RWPE2 (cell line): ENCODE measurements at regions not wholly inside any gene's neighbourhood (a gene's known extent, or its start where the extent isn't known, plus 50 kb on each side); places are given as distances from the start of the nearest gene placed in this dataset.

ENCODE experiments used
- ATAC-seq: fragments of 200-7000 bp; cut with Tn5 transposase; 3 replicates; pipeline ENCODE4 v1.9.1; 2021; ENCODE audit warnings: low read depth
- DNase-seq: peaks from one replicate; pipeline ENCODE4 v3.0.0-alpha.2; 2020; ENCODE audit warnings: low spot score
- H3K27ac ChIP-seq: fragments of 450-650 bp; 2 replicates; pipeline ENCODE4 v1.5.1; 2017; ENCODE audit warnings: mild to moderate bottlenecking; ENCODE audit not compliant: poor library complexity, severe bottlenecking
- H3K27me3 ChIP-seq: fragments of 250-450 bp; sonication (Bioruptor Pico); 2 replicates; pipeline ENCODE4 v1.5.1; 2021; ENCODE audit warnings: mild to moderate bottlenecking, moderate library complexity; ENCODE audit not compliant: insufficient read depth, poor library complexity, severe bottlenecking
- H3K36me3 ChIP-seq: fragments of 250-450 bp; sonication (Bioruptor Pico); 2 replicates; pipeline ENCODE4 v1.5.1; 2020; ENCODE audit warnings: low read depth, mild to moderate bottlenecking, moderate library complexity
- H3K4me1 ChIP-seq: fragments of 250-450 bp; sonication (Bioruptor Pico); 2 replicates; pipeline ENCODE4 v1.5.1; 2021; ENCODE audit warnings: mild to moderate bottlenecking, moderate library complexity; ENCODE audit not compliant: insufficient read depth, poor library complexity, severe bottlenecking
- H3K4me3 ChIP-seq: fragments of 250-450 bp; sonication (Bioruptor Pico); 2 replicates; pipeline ENCODE4 v1.5.1; 2021; ENCODE audit warnings: mild to moderate bottlenecking, moderate library complexity; ENCODE audit not compliant: severe bottlenecking
- H3K9me3 ChIP-seq: fragments of 250-450 bp; sonication (Bioruptor Pico); 2 replicates; pipeline ENCODE4 v1.5.1; 2021; ENCODE audit warnings: mild to moderate bottlenecking, moderate library complexity; ENCODE audit not compliant: severe bottlenecking
- CTCF ChIP-seq: fragments of 450-650 bp; IDR thresholded peaks from one replicate; pipeline ENCODE4 v1.5.1; 2017; ENCODE audit warnings: mild to moderate bottlenecking, moderate library complexity; ENCODE audit not compliant: poor library complexity, severe bottlenecking

GRCh38 chr2:136441979-136442714 lies 323.2 kb upstream of the THSD7B start:
- H3K4me1 ChIP-seq, result no peaks in the 10 kb centered on the region
- H3K9me3 ChIP-seq, result no peaks in the 10 kb centered on the region
- no peak overlapping the region for H3K4me3 ChIP-seq
- TF ChIP-seq CTCF, result no peak
- no peak for DNase-seq
- H3K36me3 ChIP-seq, result no peaks in the 10 kb centered on the region
- H3K27me3 ChIP-seq, result peaks cover 3% of the 10 kb centered on the region
- ATAC-seq, result no peak
- no peak overlapping the region for H3K27ac ChIP-seq

- Histone ChIP-seq H3K27me3 (peaks cover 3% of the 10 kb centered on the region), H3K36me3 (no peaks in the 10 kb centered on the region), H3K4me3 (no peak overlapping the region), H3K27ac (no peak overlapping the region), H3K9me3 (no peaks in the 10 kb centered on the region), H3K4me1 (no peaks in the 10 kb centered on the region)
- ATAC-seq (no peak), DNase-seq (no peak)
- no peak for TF ChIP-seq CTCF
Observed at GRCh38 chr2:136439064-136439676, 321.2 kb upstream of the CXCR4 start.

- Histone ChIP-seq H3K9me3 (no peaks in the 10 kb centered on the region), H3K27me3 (peaks cover 3% of the 10 kb centered on the region), H3K4me3 (no peak overlapping the region), H3K36me3 (no peaks in the 10 kb centered on the region), H3K4me1 (no peaks in the 10 kb centered on the region), H3K27ac (no peak overlapping the region)
- DNase-seq, result no peak
- TF ChIP-seq CTCF, result no peak
- no peak for ATAC-seq
Observed at GRCh38 chr2:136437461-136437860, 319.5 kb upstream of the CXCR4 start.

GRCh38 chr2:136436936-136437335 lies 319.0 kb upstream of the CXCR4 start:
- DNase-seq (no peak), ATAC-seq (no peak)
- Histone ChIP-seq H3K27ac (no peak overlapping the region), H3K9me3 (no peaks in the 10 kb centered on the region), H3K36me3 (no peaks in the 10 kb centered on the region), H3K27me3 (peaks cover 3% of the 10 kb centered on the region), H3K4me3 (no peak overlapping the region), H3K4me1 (no peaks in the 10 kb centered on the region)
- TF ChIP-seq CTCF, result no peak

GRCh38 chr2:136434251-136434715 lies 316.3 kb upstream of the CXCR4 start:
- H3K36me3 ChIP-seq, result no peaks in the 10 kb centered on the region
- no peak overlapping the region for H3K4me3 ChIP-seq
- no peaks in the 10 kb centered on the region for H3K4me1 ChIP-seq
- TF ChIP-seq CTCF, result no peak
- ATAC-seq, result no peak
- no peak overlapping the region for H3K27ac ChIP-seq
- H3K9me3 ChIP-seq, result no peaks in the 10 kb centered on the region
- no peaks in the 10 kb centered on the region for H3K27me3 ChIP-seq
- no peak for DNase-seq
